ENCODE measurements at regions not wholly inside any gene's neighbourhood (a gene's known extent, or its start where the extent isn't known, plus 50 kb on each side); places are given as distances from the start of the nearest gene placed in this dataset.
"Not testable (repeated sequence)": the region's sequence is repeated elsewhere in the genome, so short reads cannot be mapped to it uniquely, and the experiment has no call there.

DNA sequence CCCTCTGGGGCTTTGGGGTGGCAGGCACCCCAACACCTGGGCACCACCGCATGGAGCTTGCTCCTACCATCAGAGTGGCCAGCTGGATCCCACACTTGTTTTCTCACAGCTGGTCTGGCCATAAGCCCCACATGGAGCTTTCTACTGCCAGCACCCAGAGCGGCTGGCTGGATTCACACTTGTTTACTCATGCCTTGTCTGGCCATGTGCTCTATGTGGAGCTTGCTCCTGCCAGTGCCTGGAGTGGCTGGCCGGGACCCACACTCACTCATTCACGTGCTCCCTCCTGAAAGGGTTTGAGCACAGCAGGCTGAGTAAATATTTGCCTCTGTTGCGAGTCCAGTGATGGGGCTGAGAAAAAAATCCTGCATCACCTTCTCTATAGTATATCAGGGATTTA lies 487.0 kb downstream of the CD109 start:
- DNase-seq (ENCODE audit: low read depth in 2 of 2), result no peak
- TF ChIP-seq, protein P1, sequence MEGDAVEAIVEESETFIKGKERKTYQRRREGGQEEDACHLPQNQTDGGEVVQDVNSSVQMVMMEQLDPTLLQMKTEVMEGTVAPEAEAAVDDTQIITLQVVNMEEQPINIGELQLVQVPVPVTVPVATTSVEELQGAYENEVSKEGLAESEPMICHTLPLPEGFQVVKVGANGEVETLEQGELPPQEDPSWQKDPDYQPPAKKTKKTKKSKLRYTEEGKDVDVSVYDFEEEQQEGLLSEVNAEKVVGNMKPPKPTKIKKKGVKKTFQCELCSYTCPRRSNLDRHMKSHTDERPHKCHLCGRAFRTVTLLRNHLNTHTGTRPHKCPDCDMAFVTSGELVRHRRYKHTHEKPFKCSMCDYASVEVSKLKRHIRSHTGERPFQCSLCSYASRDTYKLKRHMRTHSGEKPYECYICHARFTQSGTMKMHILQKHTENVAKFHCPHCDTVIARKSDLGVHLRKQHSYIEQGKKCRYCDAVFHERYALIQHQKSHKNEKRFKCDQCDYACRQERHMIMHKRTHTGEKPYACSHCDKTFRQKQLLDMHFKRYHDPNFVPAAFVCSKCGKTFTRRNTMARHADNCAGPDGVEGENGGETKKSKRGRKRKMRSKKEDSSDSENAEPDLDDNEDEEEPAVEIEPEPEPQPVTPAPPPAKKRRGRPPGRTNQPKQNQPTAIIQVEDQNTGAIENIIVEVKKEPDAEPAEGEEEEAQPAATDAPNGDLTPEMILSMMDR (IDR thresholded peaks at IDR 0.05; ENCODE audit: low read depth, low read length), result no peak
- no peak overlapping the region for H3K4me3 ChIP-seq (replicated peaks in 1 of 2; ENCODE audit: low read depth in 2 of 2, low read length in 2 of 2)

GRCh38 chr6:74181471-74181870 lies 485.5 kb downstream of the CD109 start:
- H3K4me3 ChIP-seq (replicated peaks in 1 of 2; ENCODE audit: low read depth in 2 of 2, low read length in 2 of 2), result no peak overlapping the region
- DNase-seq (ENCODE audit: low read depth in 2 of 2), result no peak
- TF ChIP-seq, protein P1 (IDR thresholded peaks at IDR 0.05; ENCODE audit: low read depth, low read length), result no peak

DNA sequence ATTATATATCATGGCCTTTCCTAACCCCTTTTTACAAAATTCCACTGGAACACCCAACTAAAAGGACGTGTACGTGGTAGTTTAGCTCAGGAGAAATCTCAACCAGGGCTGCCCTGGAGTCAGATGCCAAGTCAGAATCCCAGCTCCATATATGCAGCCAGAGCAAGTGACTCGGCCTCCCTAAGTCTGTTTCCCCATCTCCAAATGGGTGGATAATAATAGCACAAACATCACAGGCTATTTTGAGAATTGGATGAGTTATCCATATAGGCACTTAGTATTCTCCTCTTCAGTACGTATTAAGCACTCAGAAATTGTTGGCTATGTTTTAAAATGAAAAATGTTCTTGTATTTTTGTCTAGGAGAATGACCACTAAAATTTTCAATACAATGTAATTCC lies 481.5 kb downstream of the CD109 start:
- no peak for DNase-seq (ENCODE audit: low read depth in 2 of 2)
- no peak overlapping the region for H3K4me3 ChIP-seq (replicated peaks in 1 of 2; ENCODE audit: low read depth in 2 of 2, low read length in 2 of 2)
- TF ChIP-seq, protein P1 (IDR thresholded peaks at IDR 0.05; ENCODE audit: low read depth, low read length), result no peak

- not testable (repeated sequence) for DNase-seq (ENCODE audit: low read depth in 2 of 2); H3K4me3 ChIP-seq (replicated peaks in 1 of 2; ENCODE audit: low read depth in 2 of 2, low read length in 2 of 2)
- TF ChIP-seq, protein P1 (IDR thresholded peaks at IDR 0.05; ENCODE audit: low read depth, low read length), result peak; percentile 16
These were observed 474.5 kb downstream of the CD109 start for GRCh38 chr6:74170550-74170949.

GRCh38 chr6:74170118-74170517 lies 474.1 kb downstream of the CD109 start:
- TF ChIP-seq, protein P1 (IDR thresholded peaks at IDR 0.05; ENCODE audit: low read depth, low read length), result no peak
- DNase-seq (ENCODE audit: low read depth in 2 of 2), result peak in 1 of 2 donors; percentile 18
- H3K4me3 ChIP-seq (replicated peaks in 1 of 2; ENCODE audit: low read depth in 2 of 2, low read length in 2 of 2), result no peak overlapping the region

DNA sequence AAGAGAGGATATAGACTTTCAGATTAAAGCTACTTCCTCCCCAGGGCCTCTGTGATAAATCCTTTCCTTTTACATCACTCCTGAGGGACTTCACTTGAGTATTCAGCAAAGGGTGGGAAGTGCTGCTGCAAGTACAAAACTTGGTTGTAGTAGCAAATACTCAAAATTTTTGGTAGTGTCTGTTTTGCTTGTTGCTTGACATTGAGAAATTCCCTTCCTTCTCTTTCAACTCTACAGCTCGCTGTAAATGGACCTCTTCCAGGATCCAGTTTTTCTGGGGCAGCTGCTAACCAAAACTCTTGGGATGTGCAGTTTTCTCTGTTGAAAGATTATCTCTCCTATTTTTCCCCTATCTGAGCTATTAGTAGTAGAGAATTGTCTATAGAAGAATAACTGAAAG lies 472.0 kb downstream of the CD109 start:
- TF ChIP-seq, protein P1 (IDR thresholded peaks at IDR 0.05; ENCODE audit: low read depth, low read length), result no peak
- DNase-seq (ENCODE audit: low read depth in 2 of 2), result peak in 1 of 2 donors; percentile 4
- no peak overlapping the region for H3K4me3 ChIP-seq (replicated peaks in 1 of 2; ENCODE audit: low read depth in 2 of 2, low read length in 2 of 2)

GRCh38 chr6:74167511-74167910 lies 471.5 kb downstream of the CD109 start:
- TF ChIP-seq, protein P1 (IDR thresholded peaks at IDR 0.05; ENCODE audit: low read depth, low read length), result no peak
- DNase-seq (ENCODE audit: low read depth in 2 of 2), result no peak

More at GRCh38 chr6:74167511-74167910, 471.5 kb downstream of the CD109 start:
- H3K4me3 ChIP-seq (replicated peaks in 1 of 2; ENCODE audit: low read depth in 2 of 2, low read length in 2 of 2), result no peak overlapping the region
